Stimulated activated CD4-positive, alpha-beta T cell treated with anti-CD3 and anti-CD28 coated beads, TNF-alpha, amount 100 ng/mL, for 24 hours (primary cell): ENCODE measurements at regions not wholly inside any gene's neighbourhood (a gene's known extent, or its start where the extent isn't known, plus 50 kb on each side); places are given as distances from the start of the nearest gene placed in this dataset.
"Not testable (repeated sequence)": the region's sequence is repeated elsewhere in the genome, so short reads cannot be mapped to it uniquely, and the experiment has no call there.

Experiments
- DNase-seq, 3 experiments: peaks; one replicate each; pipeline ENCODE4 v3.0.0-alpha.2; 2020; ENCODE audit warnings: low read depth in 3 of 3

DNA sequence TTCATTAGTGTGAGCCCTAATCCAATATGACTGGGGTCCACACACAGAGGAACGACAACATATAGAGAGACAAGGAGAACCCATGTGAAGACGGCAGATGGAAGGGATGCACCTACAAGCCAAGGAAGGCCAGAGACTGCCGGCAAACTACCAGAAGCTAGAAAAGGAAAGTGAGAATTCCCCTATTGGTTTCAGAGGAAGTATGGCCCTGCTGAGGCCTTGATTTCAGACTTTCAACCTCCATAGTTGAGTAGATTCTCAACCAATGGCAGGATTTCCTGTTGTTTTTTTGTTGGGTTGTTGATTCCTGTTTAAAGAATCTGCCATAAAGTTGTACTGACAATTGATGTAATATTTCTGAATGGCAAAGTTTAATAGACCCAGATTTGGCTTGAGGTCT is 241.5 kb downstream of the SATB2 start:
- no peak for DNase-seq

DNA sequence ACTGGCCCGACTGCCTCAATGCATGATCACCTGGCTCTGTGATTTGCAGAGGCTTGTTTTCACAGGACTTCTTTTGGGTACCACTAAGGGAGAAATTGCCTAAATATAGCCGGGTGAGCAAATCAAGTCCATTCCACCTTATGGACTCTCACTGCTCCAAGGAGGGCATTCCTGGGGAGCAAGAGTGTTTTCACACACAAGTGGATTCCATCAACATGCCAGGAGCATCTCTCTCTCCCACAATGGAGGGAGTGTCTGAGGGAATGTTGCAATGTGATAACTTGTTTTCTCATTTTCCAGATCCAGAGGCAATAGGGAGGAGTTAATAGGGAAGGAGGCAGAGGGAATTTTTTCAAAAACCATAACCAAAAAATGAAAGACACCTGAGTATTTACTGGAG is 250.7 kb downstream of the SATB2 start:
- DNase-seq, result no peak

DNA sequence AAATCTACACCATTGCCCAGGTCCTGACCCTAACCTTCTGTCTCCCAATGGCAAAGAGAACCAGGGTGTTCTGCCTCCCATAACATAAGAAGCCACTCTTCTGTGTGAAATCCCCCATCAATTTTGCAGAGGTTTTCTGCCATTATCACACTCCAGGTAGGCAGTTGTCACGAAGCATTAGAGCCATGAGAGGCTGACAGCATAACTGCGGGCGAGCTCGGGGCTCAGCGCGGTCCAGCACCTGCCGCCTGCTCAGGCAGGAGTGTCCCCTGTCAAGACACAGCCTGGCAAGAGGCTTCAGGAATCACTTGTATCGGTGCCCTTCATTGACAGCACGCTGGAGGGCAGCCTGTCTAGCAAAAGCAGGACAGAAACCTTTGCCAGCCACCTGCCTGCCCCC is 251.2 kb downstream of the SATB2 start:
- DNase-seq, result no peak

DNA sequence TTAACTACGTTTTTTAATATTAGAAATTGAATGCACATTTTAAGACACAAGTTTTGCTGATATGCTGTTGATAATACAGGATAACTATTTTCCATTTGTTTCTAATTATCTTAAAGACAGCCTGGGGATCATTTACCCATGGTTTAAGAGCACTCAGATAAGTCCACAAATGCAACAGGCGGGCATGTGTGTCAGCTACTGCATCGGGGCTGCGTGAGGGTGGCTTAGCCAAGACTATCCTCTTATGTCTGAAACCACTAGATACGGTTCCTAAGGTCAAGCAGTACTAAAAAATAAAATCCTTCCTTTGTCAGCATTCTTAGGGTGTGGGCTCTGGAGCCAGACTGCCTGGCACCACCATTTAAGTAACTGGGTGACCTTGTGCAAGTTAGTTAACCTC is 254.8 kb downstream of the SATB2 start:
- DNase-seq, result no peak

DNA sequence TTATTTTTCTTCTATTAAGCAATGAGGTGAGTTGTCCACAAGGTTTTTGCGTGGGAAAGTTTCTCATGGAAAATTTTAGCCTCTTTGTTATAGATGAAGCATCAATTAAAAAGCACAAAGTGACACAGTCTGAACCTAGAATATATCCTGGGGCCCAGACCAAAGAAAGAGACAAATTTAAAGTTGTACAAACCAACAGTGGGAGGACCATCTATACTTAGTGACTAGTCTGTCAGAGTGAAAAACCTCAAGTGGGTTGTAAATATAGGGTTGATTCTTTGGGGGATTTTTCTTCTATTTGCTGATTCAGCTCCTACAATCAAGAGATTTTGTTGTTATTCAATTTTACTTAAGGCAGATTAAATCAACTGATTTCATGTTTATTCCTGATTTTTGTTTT is 256.2 kb downstream of the SATB2 start:
- no peak for DNase-seq

DNA sequence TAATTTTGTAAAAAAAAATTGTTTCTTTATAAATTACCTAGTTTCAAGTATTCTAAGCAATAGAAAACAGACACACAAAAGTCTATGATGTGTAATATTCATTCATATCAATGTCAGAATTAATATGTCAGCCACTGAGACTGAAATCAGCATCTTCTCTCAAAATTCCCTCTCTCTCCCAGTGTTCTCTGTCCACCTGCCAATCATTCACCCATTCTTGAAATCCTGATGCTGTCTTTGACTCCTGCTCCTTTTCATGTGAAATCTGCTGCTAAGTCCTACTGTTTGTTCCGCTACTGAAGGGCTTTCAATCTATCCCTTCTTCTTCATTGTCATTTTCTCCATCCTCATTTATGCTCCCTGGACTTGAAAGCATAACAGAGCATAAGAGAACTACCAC is 257.9 kb downstream of the SATB2 start:
- no peak for DNase-seq

DNA sequence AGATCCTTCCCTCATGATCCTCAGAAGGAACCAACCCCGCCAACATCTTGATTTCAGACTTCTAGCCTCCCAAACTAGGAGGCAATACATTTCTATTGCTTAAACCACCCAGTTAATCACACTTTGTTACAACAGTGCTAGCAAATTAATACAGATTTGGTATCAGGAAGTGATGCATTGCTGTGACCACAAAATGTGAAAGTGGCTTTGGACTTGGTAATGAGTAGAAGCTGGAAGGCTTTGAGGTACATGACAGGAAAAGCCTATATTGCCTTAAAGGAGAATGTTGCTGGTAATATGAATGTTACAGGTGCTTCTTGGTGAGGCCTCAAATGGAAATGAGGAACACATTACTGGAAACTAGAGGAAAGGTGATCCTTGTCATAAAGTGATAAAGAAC is 260.3 kb downstream of the SATB2 start:
- DNase-seq, result no peak

DNA sequence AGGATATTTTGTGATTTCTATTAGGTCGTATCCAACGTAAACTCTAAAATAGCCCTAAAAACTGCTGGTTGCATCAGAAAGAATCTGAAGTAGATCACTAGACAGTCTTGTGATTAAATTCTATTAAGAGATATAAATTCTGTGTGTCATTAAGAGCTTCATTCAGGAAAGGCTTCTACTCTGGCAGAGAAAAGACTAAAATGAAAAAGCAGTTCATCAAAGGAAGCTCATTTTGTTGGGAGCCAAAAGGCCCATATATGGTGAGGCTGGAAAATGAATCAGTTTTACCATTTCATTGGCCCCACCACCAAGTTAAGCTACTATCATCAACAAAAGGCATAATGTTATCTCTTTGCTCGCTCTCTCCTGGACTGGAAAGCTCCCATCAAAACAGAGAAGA is 261.1 kb downstream of the SATB2 start:
- DNase-seq, result no peak

DNA sequence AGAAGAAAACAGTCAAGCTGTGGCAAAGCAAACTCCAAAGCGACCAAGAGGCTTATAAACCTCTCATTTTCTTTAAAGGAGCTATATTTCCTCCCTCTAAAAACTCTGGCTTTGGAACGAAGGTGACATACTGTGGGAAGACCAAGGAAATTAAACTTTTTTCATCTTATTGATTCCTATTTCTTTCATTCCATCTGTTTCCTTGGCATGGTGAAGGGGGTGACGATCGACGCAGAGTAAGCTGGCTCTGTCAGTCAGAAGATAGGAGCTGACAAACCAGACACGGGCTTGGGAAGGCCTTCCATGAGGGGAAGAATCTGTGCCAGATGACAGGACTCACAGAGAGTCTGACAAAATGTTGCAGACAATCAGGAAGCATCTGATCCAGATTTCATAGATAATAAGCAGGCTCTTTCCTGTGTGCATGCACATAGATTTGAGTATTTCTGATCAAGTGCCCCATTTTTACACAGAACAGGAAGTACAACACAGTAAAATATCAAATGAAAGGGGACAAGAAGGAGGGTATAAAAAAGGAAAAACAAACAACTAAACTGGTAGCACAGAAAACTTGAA is 261.7 kb downstream of the SATB2 start:
- DNase-seq, result no peak

DNA sequence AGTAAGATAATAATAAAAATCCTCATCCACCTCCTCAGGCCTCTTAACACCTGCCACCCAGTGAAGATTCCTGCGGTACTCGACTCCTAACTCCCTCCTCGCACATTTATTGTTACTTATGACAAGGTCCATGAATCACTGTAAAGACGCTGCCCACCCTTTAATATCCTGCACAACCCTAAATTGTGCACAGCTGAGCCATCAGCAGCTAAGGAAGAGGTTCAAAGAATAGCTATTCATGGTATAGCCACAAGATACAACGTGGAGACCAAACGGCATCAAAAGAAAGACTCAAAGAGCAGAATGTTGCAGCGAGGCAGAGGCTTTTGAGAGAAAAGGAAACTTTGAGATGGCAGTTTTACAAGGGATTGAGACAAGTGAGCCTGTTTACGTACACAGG is 266.3 kb downstream of the SATB2 start:
- DNase-seq, result no peak

DNA sequence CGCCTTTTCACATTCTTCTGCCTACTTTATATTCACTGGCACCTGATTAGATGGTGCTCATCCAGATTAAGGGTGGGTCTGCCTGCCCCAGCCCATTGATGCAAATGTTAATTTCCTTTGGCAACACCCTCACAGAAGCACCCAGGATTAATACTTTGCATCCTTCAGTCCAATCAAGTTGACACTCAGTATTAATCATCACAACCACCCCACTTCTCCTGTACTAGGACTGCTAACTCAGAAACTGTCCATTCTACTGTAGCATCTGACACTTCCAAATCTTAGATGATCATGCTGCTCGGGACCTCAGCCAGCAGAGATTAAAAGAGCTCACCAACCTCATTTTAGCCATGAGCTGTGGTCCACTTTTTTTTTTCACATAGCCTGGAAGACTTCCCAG is 268.5 kb downstream of the SATB2 start:
- DNase-seq, result no peak

DNA sequence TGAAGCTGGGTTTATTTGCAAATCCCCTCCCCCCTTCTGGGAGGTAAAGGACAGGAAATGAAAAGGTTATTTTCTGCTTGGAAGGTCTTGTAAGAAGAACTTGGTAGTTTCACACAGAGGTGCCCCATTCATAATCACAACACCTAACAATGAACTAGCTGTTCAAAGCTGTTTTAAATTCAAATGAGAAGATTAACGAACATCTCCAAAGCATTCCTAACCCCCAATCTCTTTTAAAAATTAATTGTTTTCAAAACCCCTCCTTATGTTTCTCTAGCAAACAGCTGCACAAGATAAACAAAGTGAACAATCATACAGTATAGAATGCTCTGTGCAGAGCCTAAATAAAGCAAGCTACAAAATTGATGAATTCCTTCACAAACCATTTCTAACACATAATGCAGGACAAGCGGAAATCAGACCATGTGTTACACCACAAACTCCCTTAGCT is 271.4 kb downstream of the SATB2 start:
- DNase-seq, result no peak

DNA sequence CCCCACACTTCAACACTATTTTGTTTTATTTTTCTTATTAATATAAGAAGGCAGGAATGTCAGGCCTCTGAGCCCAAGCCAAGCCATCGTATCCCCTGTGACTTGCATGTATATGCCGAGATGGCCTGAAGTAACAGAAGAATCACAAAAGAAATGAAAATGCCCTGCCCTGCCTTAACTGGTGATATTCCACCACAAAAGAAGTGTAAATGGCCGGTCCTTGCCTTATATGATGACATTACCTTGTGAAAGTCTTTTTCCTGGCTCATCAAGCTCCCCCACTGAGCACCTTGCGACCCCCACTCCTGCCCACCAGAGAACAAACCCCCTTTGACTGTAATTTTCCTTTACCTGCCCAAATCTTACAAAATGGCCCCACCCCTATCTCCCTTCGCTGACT is 272.6 kb downstream of the SATB2 start:
- DNase-seq, result not testable (repeated sequence)

DNA sequence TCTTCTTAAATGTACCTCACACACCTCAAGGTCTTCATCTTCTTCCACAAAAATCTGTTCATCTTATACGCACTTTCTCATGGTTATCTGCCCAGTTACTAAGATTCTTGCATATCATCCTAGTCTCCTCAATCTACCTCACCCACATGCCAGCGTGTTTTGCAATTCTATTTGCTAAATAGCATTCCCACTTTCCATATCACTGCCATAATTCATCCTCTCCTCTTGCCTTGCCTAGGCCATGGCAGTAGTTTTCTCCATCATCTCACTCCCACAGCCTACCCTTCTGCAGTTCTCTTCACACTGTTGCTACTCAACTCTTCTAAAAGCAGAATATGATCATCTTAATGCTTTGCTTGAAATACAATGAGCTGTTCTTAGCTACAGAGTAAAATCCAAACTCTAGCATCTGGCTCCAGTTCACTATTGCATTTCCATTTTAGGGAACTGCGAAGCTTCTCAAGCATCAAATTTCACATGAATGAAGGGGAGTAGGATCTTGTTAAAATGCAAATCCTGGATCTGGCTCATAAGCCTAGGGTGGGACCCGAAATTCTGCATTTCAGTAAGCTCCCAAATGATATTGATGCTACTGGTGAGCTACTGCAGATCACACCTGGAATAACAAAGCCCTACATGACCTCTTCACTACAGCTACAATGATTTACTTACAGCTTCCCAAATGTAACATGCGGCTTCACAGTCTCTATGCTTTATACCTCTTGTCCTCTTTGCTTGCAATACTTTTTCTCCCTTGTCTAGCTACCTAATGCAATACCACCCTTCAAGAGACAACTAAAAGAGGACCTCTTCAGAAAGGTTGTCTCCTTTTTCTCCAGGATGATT is 293.9 kb downstream of the SATB2 start:
- no peak for DNase-seq

DNA sequence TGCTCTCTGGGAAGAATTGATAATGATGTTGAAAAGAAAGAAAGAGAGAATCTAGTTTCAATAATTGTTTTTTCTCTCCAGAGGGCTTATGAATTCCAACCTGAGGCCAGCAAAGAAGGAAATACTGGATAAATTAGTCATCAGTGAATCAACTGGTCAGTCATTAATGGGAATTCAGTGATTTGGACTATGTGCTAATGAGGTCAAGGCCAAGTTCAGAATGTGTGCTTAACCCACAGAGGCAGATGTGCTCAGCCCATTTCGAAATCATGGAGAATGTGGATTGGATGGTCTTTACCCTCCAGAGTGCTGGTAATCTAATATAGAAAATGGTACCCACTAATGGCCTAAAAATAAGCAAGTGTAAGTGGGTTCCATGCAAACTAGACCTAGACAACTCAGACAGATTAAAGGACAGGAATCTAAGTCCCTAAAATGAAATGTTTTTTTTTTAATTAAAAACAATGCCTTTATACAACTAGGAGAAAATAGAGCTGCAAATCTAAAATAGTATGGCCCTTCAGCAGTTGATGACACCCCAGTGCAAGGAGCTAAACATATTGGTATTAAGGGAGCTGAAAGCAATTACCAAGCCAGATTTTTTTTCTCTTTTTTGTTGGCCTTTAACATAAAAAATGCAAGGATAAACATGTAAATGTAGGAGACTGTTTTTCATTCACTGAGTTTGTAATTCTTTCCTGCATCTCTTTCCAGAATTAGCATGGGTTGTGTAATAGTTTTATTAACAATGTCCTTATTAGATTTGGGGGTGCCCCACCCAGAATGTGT is 296.9 kb downstream of the SATB2 start:
- DNase-seq, result no peak

DNA sequence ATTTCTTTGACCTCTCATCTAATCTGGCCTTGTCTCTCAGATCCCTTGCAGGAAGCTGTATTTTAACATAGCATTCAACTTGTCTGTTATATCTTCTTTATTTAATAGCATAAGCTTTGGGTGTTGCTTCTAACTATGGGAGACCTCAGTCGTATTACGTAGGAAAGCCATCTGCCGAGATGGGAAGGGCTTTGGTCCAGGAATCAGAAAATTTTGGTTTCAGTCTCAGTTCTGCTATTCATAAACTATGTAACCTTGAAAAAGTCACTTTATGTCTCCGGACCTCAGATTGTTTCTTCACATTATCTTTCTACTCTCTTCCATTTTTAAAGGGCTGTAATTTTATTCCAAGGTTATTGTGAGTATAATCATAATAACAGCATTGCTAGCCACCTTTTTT is 297.7 kb downstream of the SATB2 start:
- no peak for DNase-seq

DNA sequence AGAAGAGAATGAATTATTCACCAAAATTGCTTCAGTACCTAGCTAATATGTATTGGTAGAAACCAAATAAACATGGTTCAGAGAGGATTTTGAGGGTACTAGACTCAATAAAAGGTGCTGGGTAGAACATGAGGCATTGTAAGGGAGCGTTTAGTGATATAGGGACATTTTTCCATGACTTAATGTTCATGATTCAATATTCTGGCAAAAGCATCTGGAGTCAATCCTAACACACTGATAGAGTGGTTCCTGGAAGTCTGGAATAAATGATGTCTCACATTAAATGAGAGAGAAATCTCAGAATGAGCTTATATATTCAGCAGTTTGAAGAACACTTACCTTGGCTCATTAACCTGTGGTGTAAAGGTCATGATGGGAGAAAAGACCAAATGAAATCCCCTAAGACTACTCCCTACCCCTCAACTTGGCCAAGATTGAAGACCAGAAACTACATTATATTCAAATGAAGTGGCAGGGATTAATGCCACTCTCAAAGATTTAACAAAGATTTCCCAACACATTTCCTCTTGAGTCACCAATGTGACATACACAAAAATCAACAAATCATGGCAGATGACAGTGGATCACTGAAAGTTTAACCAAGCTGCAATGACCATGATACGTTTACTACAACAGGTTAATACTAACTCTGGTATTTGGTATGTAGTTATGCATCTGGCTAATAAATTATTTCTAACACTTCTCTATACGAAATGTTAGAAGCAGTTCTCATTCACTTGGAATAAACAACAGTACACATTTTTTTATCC is 309.5 kb downstream of the SATB2 start:
- no peak for DNase-seq

DNA sequence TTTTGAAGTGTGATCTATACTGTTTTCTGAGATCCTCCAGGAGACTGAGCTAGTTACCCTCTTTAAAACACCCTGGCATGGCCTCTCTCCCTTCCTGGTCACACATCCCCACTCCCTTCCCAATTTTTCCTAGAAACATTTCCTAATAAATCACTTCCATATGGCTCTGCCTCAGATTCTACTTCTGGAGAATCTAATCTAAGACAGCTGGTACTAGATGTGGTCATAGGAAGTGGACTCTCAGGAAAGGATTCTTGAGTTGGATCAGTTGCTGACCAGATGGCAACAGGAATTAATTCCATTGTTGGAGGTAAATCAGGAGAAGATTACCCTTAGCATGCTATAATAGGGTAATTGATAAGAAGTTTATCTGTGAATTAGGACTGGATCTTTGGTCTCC is 310.5 kb downstream of the SATB2 start:
- no peak for DNase-seq

DNA sequence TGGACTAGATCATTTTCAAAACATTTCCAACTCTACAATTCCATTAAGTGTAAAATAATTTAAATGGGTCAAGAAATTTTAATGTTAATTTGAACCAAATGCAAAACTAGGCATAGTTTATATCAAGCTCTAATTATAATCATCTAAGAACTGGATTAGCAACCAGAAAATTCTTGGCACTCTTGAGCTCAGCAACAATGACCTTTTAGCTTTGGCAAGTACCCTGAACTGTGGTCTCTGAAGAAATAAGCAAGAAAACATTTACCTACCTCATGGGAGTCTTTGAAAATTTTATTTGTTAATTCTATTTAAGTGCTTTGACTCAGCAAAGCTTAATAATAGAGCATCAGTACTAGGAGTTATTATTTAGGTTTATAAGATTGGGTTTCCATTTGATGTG is 313.2 kb downstream of the SATB2 start:
- no peak for DNase-seq

DNA sequence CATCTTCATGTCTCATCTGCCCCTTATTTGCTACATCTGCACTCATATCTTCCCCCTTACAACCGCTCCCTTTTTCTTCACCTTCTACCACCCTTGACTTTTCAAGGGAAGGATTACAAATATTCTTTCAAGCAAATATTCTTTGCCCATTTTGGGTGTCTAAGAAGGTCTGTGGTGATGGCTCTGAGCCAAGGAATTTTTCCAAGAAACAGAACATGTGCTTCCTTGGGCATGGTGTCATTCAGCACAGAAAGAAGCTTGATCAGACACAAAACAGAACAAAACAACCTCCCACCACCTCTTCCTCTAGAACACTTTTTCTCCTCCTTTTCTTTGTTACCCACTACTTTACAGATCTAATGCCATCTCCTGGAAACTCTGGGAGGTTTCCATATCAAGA is 313.7 kb downstream of the SATB2 start:
- no peak for DNase-seq

DNA sequence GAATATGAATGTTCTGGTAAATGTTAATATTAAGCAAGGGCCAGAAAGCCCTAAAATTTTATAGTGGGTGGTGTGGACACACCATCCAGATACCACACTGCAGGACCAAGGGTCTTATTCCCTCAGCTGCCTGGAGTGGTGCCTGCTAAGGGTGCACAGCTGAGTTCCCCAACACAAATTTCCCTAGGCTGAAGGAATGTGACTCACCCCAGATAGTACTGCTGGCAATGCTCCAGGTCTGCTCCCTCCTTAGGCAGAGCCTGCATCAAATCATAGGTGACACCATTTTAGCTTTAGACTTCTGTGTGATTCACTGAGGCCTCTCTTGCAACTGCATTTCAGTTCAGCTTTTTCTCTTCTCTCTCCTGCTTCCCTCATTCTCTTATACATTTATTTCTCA is 321.1 kb downstream of the SATB2 start:
- no peak for DNase-seq

DNA sequence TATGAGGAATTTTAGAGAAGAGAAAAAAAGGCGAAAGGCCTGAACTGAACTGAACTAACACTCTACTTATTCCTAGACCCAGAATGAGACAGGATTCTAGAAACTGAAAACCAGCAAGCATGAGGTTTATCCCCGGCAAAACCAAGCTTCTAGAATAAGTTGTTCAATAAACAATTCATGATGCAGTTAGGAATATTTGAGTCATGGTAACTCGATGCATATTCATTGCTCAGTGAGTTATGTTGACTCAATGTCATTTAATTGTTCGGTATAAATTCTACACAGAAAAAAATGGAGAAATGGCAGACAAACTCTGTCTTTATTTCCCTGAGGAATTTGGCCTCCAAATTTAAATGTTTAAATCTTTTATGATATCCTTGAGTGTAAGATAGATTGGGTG is 321.5 kb downstream of the SATB2 start:
- DNase-seq, result no peak
